GM19239 (cell line): ENCODE measurements at regions not wholly inside any gene's neighbourhood (a gene's known extent, or its start where the extent isn't known, plus 50 kb on each side); places are given as distances from the start of the nearest gene placed in this dataset.

Experiments used
- DNase-seq: peaks from one replicate; pipeline ENCODE4 v3.0.0; 2011; ENCODE audit warnings: low spot score; ENCODE audit not compliant: insufficient read length
- FAIRE-seq: peaks from 2 replicates; lab custom pipeline; 2011; peaks lifted over from hg19 to GRCh38; lab: Jason Lieb, UNC

DNA sequence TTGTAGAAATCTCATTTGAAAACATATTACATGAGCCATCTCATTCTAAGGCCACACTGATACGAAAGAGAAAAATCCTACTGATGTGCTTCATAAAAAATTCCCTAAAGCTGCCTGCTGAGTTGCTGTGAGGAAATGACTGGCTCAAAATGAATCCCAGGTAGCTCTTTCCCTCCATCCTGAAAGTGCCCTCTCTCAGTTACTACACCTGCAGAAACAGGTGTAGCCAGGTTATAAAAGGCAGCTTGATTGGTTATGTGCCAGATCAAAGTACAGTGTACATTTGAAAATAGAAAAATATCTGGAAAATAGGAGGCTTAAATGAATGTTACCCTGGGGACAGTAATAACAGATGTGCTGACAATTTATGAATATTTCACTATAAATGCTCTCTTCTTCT lies 833.4 kb upstream of the ADGRL4 start:
- DNase-seq, result no peak
- FAIRE-seq, result no peak

DNA sequence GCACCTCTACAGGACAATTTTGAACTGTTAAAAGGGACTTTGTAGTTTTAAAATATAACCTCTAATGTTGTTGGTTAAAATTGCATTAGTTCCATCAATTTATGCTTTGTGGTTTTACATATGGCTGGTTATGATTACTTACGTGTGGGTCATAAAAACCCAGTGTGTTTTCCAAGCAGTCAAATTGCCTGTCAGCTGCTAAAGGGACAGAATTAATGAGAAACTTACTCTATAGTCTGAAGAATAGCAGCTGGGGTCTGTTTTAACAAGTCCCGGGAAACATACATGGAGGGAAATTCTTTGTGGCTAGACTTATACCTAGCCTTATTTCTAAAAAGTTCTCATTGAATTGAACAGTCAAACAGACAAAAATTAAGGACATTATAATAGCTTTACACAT lies 820.9 kb upstream of the ADGRL4 start:
- DNase-seq (no peak), FAIRE-seq (no peak)

DNA sequence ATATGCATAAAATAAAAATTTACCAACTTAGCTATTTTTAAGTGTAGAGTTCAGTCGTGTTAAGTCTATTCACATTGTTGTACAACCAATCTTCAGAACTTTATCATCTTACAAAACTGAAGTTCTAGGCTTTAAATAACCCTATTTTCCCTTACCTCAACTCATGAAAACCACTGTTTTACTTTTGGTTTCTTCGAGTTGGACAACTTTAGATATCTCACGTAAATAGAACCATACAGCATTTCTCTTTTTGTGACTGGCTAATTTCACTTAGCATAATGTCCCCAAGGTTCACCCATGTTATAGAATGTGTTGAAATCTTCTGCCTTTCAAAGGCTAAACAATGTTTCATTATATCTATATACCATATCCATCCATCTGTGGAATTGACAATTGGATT lies 819.0 kb upstream of the ADGRL4 start:
- DNase-seq (no peak), FAIRE-seq (peak; percentile 14)

DNA sequence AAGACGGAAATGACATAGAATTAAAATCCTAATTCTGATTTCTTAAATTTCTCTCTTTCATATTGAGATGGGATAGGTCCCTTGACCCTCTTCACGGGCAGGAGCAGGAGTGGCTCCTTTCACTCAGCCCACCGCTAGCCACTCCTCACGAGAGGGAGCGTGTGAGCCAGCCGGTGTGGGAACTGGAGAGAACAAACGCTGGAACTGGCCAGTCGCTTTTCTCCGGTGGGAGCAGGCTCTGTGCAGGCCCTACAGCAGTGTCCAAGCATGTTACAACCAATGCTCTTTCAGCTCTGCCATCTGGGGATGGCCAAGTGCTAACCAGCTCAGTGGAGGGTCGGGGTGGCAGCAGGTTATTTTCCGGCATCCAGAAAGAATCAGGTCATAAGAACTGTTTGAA lies 815.5 kb upstream of the ADGRL4 start:
- DNase-seq (no peak), FAIRE-seq (no peak)

DNA sequence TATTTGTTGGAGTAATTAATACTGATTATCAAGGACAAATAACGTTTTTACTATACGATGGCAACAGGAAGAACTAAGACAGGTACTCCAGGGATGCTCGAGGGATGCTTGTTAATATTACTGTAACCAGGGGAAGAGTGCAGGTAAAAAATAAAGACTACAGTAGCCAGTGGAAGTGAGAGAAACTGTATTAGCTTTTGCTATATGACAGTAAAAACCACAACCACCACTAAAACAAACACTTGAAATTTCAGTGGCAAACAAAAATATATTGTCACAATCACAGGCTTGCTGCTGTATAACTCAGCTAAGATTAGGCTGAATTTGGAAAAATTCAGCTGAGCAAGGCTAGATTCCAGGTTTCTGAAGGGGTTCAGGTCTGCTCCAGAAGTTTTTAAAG lies 812.6 kb upstream of the ADGRL4 start:
- no peak for DNase-seq
- FAIRE-seq, result no peak

DNA sequence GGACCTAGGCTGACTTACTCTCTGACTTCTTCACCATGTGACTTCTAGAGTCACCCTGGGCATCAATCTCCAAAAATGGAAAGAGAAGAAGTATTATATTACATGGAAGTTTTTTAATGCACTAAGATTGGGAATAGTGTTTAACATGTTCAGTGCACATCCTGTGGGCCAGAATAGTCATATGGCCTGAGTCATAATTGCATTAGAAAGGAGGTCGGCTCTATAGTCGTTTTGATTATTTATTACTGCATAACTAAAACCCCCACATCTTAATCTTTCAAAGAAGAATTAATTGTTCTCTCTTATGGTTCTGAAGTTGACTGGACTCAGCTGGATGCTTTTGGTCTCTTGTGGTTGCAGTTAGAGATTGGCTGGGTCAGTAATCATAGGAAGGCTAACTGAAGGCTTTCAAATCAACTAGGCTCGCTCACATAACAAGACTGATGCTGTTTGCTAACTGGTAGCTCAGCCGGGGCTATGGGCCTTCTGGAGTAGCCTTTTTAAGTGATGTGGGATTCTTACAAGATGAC lies 810.6 kb upstream of the ADGRL4 start:
- no peak for DNase-seq
- no peak for FAIRE-seq

DNA sequence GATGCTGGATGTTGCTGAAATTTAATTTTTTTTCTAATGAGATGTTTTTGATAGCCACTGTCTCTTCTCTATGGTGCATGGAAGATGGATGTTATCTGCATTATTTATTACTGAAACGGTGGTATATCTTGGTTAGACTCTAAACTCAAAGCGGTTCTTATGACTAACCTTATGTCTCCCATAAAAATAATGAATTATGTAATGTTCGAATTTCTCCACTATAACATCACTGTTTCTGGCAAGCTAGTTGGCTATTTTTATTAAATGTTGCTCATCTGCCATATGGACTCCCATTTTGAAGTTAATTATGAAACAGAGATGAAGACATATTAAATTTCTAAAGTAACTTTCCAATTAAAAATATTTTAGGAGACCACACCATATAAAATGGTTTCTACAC lies 808.6 kb upstream of the ADGRL4 start:
- FAIRE-seq, result no peak
- no peak for DNase-seq

DNA sequence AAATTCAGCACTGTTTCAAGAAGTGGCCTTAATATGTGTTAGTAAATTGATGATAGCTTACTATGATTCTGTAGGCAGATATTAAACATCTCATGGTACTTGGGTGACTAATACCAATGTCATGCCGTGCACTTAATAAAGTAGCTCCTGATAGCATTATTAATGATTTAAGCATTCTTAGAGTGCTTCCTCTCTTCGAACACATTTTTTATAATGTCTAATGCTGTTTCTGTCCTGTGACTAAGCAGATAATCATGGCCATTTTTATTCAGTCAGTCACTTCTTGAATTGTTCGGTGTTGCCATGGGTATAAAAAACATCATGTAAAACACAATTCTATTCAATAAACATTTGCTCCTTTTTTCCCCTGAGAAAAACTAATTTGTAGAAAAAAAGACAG lies 804.6 kb upstream of the ADGRL4 start:
- FAIRE-seq (no peak), DNase-seq (no peak)

DNA sequence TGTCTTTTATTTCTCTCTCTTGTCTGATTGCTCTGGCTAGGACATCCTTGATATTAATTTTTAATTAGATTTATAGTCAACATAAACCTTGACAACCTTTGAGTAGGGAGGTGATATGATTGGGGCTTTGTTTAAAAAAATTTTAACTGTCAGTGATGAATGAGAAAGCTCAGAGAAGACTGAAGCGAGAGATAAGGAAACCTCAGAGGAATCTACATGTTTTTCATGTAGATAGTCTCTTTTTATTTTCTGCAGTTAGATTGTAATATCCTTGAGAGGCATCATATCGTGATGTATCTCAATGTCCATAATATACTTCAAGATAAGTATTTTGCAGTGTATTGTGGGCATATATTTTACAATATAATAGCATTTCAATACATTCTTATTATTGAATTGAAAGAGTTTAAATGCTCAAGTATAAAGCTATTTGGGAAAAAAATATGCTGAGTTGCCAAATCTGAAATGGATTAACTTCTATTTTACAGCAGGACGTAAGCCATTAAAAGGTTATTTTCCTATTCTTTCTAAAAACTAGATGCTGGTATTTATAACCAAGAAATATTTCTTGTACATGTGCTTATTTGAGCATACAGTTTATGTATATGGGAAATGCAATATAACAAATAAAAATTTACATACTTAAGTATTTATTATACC lies 802.4 kb upstream of the ADGRL4 start:
- DNase-seq (no peak), FAIRE-seq (no peak)

DNA sequence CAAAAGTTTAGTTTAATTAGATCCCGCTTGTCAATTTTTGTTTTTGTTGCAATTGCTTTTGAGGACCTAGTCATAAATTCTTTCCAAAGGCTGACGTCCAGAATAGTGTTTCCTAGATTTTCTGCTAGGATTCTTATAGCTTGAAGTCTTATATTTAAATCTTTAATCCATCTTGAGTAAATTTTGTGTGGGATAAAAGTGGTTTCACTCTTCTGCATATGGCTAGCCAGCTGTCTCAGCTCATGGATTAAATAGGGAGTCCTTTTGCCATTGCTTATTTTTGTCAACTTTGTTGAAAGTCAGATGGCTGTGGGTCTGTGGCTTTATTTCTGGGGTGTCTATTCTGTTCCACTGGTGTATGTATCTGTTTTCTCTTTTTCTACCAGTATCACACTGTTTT lies 801.3 kb upstream of the ADGRL4 start:
- DNase-seq (no peak), FAIRE-seq (no peak)

DNA sequence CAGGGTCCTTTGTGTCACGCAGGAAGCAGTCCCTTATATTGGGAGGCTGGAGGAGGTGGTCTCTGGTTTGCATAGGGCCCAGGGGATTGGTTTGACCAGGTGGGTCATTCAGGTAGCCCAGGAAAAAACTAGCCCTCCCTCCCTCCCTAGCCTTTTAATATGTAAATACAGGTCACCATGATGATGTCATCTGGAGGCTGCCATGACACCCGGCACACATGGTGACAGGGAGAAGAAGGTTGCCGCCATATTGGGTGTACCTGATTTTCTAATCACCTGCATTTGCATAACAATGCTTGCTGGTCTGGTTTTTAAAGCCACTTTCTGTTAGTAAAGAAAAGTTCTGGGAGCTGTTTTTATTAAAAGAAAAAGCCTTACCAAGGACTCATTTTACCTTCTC lies 791.0 kb upstream of the ADGRL4 start:
- DNase-seq (no peak), FAIRE-seq (peak; percentile 31)

DNA sequence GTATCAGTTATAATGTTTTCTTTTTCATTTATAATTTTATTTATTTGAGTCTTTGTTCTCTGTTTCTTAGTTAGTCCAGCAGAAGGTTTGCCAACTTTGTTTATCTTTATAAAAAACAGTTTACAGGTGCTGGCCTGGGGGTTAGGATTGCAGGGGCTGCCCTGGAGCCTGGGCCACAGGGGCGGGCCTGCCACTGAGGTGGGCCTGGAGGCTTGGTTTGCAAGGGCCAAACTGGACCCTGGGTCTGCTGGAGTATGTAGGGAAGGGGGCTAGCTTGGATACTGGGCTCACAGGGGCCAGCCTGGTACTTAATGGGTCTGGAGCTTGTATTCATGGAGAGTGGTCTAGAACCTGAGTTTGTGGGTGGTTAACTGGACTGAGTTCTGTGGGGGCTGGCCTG lies 789.9 kb upstream of the ADGRL4 start:
- FAIRE-seq (no peak), DNase-seq (no peak)

DNA sequence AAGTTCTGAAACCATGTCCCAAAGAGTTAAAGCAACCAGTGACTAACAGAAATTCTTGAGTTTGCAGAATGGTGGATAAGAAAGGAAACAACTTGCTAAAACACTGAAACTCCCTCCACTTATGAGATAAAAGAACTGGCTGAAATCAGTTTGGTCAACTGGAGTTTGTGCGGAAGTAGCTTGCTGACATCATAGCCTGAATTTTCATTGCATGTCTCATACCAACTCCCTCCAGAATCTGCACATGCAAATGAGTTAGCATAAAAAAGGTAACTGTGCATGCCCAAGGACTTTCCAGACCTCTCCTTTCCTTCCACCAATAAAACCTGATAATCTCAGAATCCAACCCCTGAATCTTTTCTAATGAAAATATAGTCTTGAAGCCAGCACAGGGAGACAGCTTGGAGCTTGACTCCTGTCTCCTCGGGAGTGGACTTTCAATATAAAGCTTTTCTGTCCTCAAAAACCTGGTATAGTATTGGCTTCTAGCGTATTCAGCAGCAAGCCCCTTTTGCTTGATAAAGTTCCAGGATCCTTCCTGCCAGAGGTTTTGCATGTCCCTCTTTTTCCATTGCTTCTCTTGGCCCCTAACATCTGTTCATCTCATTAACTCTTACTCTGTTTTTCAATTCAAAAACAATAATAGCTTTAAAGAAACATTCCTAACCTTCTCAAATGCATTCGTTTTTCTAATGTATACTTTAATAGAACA lies 785.8 kb upstream of the ADGRL4 start:
- no peak for FAIRE-seq

DNA sequence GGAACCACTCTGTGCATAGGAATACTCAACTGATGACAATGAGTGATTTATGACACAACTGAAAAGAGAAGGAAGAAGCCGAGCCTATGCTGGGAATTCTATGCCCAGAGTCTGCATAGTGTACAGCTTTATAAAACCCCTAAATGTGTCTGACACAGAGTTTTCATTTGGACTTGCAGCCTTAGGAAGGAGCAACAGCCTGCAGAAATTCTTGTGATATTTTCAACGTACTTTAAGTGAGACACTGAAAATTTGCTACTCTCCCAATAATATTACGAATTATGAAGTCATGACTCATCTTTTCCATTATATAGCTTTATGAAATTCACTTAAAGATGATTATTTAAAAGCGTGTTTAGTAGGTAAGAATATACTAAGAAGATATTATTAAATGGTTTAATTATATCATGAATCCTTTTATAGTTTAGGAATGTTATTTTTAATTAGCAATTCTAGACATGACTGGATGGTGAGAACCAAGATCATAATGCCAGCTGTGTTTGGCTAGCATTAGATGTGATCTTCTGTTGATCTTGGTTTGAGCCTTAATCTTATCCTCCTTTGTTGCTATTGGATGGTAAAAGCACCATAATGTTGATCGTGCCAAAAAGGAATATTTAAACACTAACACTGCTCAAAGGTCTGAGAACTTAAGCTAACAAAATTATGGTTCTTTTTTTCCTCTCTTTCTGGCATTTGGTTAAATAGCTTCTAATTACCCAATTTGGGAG lies 785.1 kb upstream of the ADGRL4 start:
- FAIRE-seq, result no peak
- DNase-seq, result no peak

More for the DNA sequence above, 785.8 kb upstream of the ADGRL4 start:
- DNase-seq, result no peak

DNA sequence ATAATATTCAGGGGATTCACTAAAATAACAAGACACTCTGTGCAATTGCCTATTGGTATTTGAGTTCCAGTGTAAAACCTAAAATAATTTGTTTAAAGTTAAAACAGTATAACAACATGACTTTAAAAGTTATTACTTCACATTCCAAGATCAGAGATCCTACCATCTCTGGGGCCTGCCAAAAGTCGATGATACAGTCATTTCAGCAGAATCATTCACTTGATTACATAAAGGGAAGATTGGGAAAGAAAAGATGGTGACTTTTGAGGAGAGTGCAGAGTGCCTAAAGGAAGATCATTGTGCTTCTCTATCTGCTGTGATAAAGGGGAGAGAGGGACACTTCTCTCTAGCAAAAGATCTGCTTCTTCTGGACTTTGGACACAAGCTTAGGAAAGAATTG lies 784.4 kb upstream of the ADGRL4 start:
- FAIRE-seq (no peak), DNase-seq (no peak)

DNA sequence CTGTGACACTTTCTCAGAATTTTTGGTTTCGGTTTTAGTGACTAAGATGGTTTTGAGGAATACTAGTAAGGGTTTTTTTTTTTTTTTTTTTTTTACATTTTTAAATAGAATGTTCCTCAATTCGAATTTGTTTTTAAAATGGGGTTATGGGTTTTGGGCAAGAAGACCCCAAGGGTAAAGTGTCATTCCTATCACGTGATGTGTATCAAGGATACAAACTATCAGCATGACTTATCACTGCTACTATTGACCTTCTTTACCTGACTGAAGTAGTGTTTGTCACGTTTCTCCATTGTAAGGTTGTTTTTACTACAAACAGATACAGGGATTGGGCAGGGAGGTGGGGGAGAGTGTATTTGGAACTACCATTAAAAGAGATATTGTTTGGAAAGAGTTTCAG lies 781.1 kb upstream of the ADGRL4 start:
- DNase-seq, result no peak
- FAIRE-seq, result no peak

DNA sequence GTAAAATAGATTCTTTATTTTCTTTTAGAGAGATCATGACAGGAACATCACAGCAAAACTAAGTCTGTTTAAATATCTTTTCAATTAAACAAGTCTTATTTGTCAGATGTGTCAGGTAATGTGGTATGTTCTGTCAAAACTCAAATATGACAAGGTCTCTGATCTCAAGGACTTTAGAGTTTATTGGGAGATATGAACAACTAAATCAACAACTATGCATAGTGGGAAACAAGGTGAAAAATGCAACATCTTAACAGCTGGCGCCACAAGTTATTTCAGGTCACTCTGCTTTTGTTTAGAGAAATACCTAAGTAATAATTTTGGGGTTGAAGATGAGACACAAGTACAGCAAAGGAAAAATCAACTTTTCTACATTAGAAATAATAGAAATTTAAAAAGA lies 779.4 kb upstream of the ADGRL4 start:
- no peak for FAIRE-seq
- no peak for DNase-seq

DNA sequence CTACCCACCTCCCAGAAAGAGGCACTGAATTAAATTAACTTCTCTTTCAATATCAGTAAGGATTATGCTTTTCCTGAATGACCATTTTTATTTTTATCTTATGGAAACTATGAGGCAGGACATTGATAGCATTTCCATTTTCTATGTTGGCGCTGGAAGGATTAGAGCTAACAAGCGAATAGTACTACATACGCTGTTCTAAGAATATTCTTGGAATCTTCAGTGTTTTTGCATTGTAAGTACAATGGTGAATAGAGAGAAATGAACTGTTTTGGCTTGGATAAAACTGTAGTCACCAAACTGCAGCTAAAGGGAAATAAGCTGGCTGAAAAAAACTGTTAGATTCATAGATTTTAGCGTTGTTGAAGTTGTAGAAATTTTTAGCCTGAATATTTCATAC lies 779.0 kb upstream of the ADGRL4 start:
- FAIRE-seq (peak; percentile 75), DNase-seq (no peak)

DNA sequence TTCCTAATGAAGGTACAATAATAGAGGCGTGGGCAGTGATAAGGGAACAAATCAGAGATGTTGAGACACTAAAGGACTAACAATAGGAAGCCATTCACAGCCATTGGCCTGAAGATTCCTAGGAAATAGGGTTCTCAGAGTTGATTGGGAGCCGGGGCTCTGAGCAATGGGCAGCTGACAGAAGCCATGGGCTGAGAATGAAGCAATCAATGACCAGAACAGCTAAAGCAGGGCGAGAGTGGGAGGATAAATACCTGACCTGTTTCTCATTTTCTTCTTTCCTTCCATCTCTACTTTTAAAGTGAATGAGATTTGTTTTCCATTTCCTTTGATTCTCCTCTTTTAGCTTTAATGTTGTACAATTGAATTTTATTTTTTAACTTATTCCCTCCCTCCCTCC lies 774.7 kb upstream of the ADGRL4 start:
- FAIRE-seq, result no peak
- no peak for DNase-seq

DNA sequence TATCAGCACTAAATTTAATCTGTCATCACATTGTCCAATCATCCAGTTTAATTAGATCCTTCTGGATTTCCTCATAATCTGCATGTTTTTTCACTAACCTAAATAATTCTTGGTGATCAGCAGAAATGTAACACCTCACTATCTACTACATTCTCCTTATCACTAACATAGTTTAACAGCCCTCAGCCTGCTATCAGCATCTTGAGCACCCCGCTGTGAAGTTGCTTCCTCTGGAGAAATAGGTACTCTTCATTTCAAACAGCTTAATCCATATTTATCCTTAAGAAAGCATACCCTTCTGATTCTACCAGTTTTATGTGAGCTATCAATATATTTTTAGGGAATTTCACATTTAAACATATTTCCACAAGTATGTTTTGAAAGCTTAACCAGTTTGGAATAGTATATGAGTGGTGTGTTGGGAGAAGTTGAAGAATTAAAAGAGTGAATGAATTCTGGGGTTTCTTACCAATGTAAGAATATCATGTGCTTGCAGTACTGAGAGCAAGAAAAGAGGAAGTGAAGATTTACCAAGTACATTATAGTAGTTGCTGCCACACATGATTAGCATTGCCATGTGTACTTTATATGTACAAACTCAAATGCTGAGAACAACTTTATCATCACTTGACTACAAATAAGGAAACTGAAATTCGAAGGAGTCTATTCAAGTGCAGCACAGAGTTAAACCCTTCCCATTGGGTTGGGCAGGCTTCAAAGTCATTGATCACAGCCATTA lies 771.1 kb upstream of the ADGRL4 start:
- FAIRE-seq, result peak; percentile 69

DNA sequence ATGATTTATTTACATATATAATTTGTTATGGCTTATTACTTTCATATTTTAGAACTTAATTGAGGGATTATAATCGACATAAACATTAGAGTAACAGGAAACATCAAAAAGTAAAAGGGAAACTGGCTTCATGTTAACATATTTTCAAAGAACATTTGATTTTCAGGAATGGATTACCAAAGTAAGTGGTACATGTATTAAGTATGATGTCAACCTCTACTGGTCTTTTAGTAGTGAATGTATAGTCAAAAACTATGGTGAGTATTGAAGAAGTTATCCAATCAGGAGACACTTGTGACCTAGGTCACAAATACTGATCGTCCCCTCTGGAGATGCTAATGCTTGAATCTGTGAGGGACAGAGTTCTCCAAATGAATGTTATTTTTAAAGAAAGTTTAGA lies 768.9 kb upstream of the ADGRL4 start:
- FAIRE-seq, result no peak

More for the DNA sequence above, 771.1 kb upstream of the ADGRL4 start:
- DNase-seq, result peak; percentile 9

More for the DNA sequence above, 768.9 kb upstream of the ADGRL4 start:
- DNase-seq, result no peak
